Mesendoderm (in vitro differentiated cells): ENCODE measurements at regions not wholly inside any gene's neighbourhood (a gene's known extent, or its start where the extent isn't known, plus 50 kb on each side); places are given as distances from the start of the nearest gene placed in this dataset.

Source experiments
- DNase-seq: peaks from one replicate; pipeline ENCODE4 v3.0.0; 2013
- H2AK5ac ChIP-seq: 2 replicates; pipeline ENCODE4 v1.6.1; 2013; ENCODE audit warnings: low read length, inconsistent platforms
- H2BK120ac ChIP-seq: 2 replicates; pipeline ENCODE4 v1.6.1; 2013; ENCODE audit warnings: low read depth, mild to moderate bottlenecking, low read length, moderate library complexity, mixed read lengths
- H2BK15ac ChIP-seq: replicated peaks from 2 replicates; pipeline ENCODE4 v1.6.1; 2013; ENCODE audit warnings: low read depth, mild to moderate bottlenecking, moderate library complexity
- H2BK5ac ChIP-seq: 2 replicates; pipeline ENCODE4 v1.6.1; 2013; ENCODE audit warnings: low read length, inconsistent platforms
- H3K18ac ChIP-seq: 2 replicates; pipeline ENCODE4 v1.6.1; 2013; ENCODE audit warnings: mild to moderate bottlenecking, low read length, mixed read lengths
- H3K23ac ChIP-seq: one replicate; pipeline ENCODE4 v1.6.1; 2013; ENCODE audit warnings: low read length
- H3K27ac ChIP-seq: 2 replicates; pipeline ENCODE4 v1.5.1; 2013; ENCODE audit warnings: low read depth, mild to moderate bottlenecking, inconsistent platforms, low read length, moderate library complexity
- H3K27me3 ChIP-seq: 2 replicates; pipeline ENCODE4 v1.6.1; 2013; ENCODE audit warnings: low read length, control low read depth, mild to moderate bottlenecking, inconsistent platforms; ENCODE audit not compliant: insufficient read depth, poor library complexity
- H3K36me3 ChIP-seq: 2 replicates; pipeline ENCODE4 v1.6.1; 2013; ENCODE audit warnings: low read length, inconsistent platforms; ENCODE audit not compliant: control insufficient read depth, insufficient read depth
- H3K4ac ChIP-seq: one replicate; pipeline ENCODE4 v1.6.1; 2013; ENCODE audit warnings: low read depth, mild to moderate bottlenecking, low read length, moderate library complexity
- H3K4me1 ChIP-seq: 2 replicates; pipeline ENCODE4 v1.6.1; 2013; ENCODE audit warnings: low read depth, low read length, inconsistent platforms; ENCODE audit not compliant: control insufficient read depth
- H3K4me2 ChIP-seq: 2 replicates; pipeline ENCODE4 v1.6.1; 2013; ENCODE audit warnings: low read length
- H3K4me3 ChIP-seq: 2 replicates; pipeline ENCODE4 v1.5.1; 2013; ENCODE audit warnings: mild to moderate bottlenecking, low read length
- H3K56ac ChIP-seq: one replicate; pipeline ENCODE4 v1.6.1; 2013; ENCODE audit warnings: low read length
- H3K79me1 ChIP-seq: 2 replicates; pipeline ENCODE4 v1.6.1; 2013; ENCODE audit warnings: low read length, inconsistent platforms
- H3K79me2 ChIP-seq: 2 replicates; pipeline ENCODE4 v1.6.1; 2013; ENCODE audit warnings: mild to moderate bottlenecking, low read length; ENCODE audit not compliant: control insufficient read depth, insufficient read depth
- H3K9ac ChIP-seq: 2 replicates; pipeline ENCODE4 v1.6.1; 2013; ENCODE audit warnings: low read length, inconsistent platforms
- H4K5ac ChIP-seq: one replicate; pipeline ENCODE4 v1.6.1; 2013; ENCODE audit warnings: low read length
- H4K8ac ChIP-seq: one replicate; pipeline ENCODE4 v1.6.1; 2013; ENCODE audit warnings: low read depth, mild to moderate bottlenecking, control low read depth, low read length, moderate library complexity
- WGBS: extraction: QIAGEN DNeasy Blood & Tissue Kit; methylation state at CpG from one replicate; pipeline ENCODE4 v1.1.7; 2013; ENCODE audit warnings: low lambda C conversion rate, missing lambda C conversion rate; ENCODE audit not compliant: insufficient coverage; ENCODE audit errors: extremely low coverage; 5-methylcytosine and 5-hydroxymethylcytosine counted together

DNA sequence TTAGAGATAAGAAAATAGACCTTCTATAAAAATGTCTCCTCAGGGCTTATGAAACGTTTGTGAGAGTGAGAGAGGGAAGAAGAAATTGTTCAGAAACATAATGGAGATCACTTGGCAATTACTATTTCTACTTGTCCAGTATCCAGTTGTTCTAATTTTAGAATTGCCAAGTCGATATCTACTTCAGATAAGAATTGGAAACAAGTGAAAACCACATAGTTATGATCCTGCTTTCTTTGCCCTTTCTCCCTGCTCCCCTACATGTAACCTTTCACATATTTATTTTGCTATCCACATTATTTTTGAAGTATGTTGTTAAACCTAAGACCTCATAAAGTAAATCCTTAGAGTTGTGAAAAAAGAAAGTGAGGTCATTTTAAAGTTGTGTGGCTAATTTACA, 1154.7 kb upstream of the ADGRL2 start:
- Histone ChIP-seq H2BK120ac (no peak overlapping the region), H3K79me2 (no peaks in the 10 kb centered on the region), H3K18ac (no peak overlapping the region), H3K23ac (no peak overlapping the region), H3K9ac (no peak overlapping the region), H3K36me3 (no peaks in the 10 kb centered on the region), H3K4ac (no peak overlapping the region), H2AK5ac (no peak overlapping the region), H4K5ac (no peak overlapping the region), H3K79me1 (no peaks in the 10 kb centered on the region), H3K27me3 (no peaks in the 10 kb centered on the region), H3K4me3 (no peak overlapping the region), H3K4me1 (no peaks in the 10 kb centered on the region), H4K8ac (no peak overlapping the region), H2BK15ac (no peak overlapping the region), H3K27ac (no peak overlapping the region), H2BK5ac (no peak overlapping the region), H3K56ac (no peak overlapping the region), H3K4me2 (no peak overlapping the region)
- no CpG with 5 or more reads among the region's 2 CpGs for WGBS
- no peak for DNase-seq

DNA sequence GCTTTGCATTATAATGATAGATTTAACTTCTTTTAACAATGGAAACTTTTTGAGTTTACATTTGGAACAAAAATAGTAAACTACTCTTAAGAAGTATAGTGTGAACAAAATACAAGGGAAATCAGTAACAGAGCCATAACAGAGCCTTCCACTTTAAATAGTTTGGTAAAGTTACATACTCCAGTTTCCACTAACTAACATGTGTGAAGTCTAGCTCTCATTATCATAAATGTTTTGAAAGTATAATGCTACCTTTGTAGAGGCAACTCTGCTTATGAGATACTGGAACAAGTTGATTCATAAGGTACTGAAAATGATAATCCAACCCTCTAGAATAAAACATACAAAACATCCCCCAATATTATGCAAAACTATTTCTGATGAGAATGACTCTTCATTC, 1155.1 kb upstream of the ADGRL2 start:
- H3K27ac ChIP-seq = no peak overlapping the region
- H2BK5ac ChIP-seq = no peak overlapping the region
- H3K4me1 ChIP-seq = no peaks in the 10 kb centered on the region
- H2AK5ac ChIP-seq = no peak overlapping the region
- H4K5ac ChIP-seq = no peak overlapping the region
- no peaks in the 10 kb centered on the region for H3K27me3 ChIP-seq
- H3K4me3 ChIP-seq = no peak overlapping the region
- no peak overlapping the region for H3K23ac ChIP-seq
- no peaks in the 10 kb centered on the region for H3K79me1 ChIP-seq
- H4K8ac ChIP-seq = no peak overlapping the region
- H3K4me2 ChIP-seq = no peak overlapping the region
- H3K18ac ChIP-seq = no peak overlapping the region
- H2BK15ac ChIP-seq = no peak overlapping the region
- no peak overlapping the region for H3K4ac ChIP-seq
- no peaks in the 10 kb centered on the region for H3K79me2 ChIP-seq
- H3K56ac ChIP-seq = no peak overlapping the region
- no peaks in the 10 kb centered on the region for H3K36me3 ChIP-seq
- no peak overlapping the region for H3K9ac ChIP-seq
- DNase-seq = no peak
- H2BK120ac ChIP-seq = no peak overlapping the region

DNA sequence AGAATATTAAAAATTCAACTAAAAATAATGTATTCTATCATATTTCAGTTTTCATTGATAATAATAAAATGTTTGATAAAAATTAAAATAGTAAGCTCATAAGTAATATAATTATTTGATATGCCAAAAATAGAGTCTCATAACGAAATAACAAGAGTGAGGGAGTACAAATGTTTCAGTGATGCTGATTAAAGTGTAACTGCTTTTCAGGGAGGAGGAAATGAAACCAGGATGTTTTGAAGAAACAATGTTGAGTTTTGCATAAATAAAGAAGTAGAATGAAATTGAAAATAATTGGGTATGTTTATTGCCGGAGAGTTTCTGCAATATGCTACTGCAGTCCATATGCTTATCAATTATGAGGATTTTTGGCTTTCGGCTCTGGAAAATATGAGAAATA, 1159.8 kb upstream of the ADGRL2 start:
- Histone ChIP-seq H3K4me1 (no peaks in the 10 kb centered on the region), H3K56ac (no peak overlapping the region), H3K36me3 (no peaks in the 10 kb centered on the region), H3K27me3 (no peaks in the 10 kb centered on the region), H4K5ac (no peak overlapping the region), H3K23ac (no peak overlapping the region), H3K4ac (no peak overlapping the region), H3K9ac (no peak overlapping the region), H3K79me2 (no peaks in the 10 kb centered on the region), H3K79me1 (no peaks in the 10 kb centered on the region), H2BK120ac (no peak overlapping the region), H4K8ac (no peak overlapping the region), H3K27ac (no peak overlapping the region), H2BK5ac (no peak overlapping the region), H3K18ac (no peak overlapping the region), H3K4me2 (no peak overlapping the region), H2AK5ac (no peak overlapping the region), H3K4me3 (no peak overlapping the region), H2BK15ac (no peak overlapping the region)
- no peak for DNase-seq
- whole genome bisulfite sequencing = 100% methylated on average over 2 of the region's 3 CpGs

DNA sequence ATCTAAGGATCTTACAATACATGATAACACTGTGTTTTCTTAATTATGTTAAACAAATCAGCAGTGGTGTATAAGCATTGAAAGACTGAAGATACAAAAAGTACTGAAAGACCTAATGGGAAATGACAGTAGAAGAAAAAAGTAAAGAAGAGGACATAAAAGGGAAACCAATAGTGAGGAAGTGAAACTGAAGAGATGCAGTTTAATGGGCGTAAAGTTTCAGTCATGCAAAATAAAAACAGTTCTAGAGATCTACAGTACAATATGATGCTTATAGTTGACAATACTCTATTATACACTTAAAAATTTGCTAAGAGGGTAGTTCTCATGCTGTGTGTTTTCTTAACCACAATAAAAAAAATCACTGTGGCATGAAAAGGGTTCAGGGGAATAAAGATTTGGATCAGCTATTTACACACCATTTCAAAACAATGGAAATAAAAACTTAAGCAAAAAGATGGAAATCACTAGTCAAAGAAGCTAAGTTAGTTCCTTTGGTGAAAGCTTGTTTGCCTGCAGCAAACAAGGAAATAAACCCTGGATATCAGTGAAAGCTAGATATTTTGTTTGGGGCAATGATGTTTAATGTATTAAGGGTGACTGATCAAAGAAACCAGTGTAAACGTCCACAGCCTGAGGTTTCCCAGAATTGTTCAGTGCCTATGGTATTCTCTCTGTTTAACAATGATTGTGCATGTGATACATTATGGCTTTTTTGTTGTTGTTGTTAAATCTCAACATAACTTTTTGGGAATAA, 1160.8 kb upstream of the ADGRL2 start:
- Histone ChIP-seq H3K4ac (no peak overlapping the region), H3K79me2 (no peaks in the 10 kb centered on the region), H3K56ac (no peak overlapping the region), H3K23ac (no peak overlapping the region), H4K5ac (no peak overlapping the region), H2BK5ac (no peak overlapping the region), H3K79me1 (no peaks in the 10 kb centered on the region), H2BK120ac (no peak overlapping the region), H3K18ac (no peak overlapping the region), H3K27me3 (no peaks in the 10 kb centered on the region), H3K9ac (no peak overlapping the region), H3K4me2 (no peak overlapping the region), H4K8ac (no peak overlapping the region), H3K36me3 (no peaks in the 10 kb centered on the region), H3K27ac (no peak overlapping the region), H3K4me3 (no peak overlapping the region), H2AK5ac (no peak overlapping the region), H2BK15ac (no peak overlapping the region), H3K4me1 (no peaks in the 10 kb centered on the region)
- no peak for DNase-seq
- no CpG with 5 or more reads among the region's 2 CpGs for WGBS

DNA sequence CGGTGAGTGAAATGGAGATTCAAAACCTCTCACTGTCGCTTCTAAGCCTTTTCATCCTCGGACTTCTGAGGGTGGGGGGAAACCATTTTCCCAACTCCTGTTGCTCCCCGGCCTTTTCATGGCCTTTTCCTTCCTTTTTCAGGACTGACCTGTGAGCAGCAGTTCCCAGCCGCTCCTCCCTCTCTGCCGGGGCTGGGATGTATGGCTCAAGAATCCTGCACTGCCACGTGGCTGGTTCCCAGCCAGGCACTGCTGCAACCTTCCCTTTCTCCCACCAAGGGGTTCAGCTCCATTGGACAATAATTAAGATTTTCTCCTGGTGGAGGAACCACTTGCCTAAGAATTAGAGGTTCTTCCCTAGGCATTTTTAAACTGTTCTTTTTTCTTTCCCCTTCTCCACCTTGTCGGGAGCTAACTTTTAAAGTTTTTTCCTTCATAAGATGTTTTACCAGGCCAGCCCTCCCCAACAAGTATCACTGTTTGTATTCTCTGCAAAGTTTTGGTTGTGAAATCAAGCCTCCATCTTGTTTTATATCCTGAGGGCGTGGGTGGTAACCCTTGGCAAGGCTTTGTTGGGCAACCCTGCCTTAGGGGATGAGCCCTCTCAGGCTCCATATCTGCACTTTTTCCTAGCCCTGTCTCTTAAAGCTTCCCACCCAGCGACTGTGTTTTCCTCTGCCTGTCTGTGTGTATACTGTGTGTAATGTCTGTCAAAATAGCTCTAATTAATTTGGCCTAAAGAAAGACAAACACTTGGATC, 1166.6 kb upstream of the ADGRL2 start:
- Histone ChIP-seq H4K5ac (no peak overlapping the region), H3K27ac (no peak overlapping the region), H3K56ac (no peak overlapping the region), H3K27me3 (no peaks in the 10 kb centered on the region), H3K4ac (no peak overlapping the region), H4K8ac (no peak overlapping the region), H2BK120ac (no peak overlapping the region), H3K36me3 (no peaks in the 10 kb centered on the region), H2AK5ac (no peak overlapping the region), H2BK15ac (no peak overlapping the region), H2BK5ac (no peak overlapping the region), H3K4me2 (no peak overlapping the region), H3K4me1 (no peaks in the 10 kb centered on the region), H3K23ac (no peak overlapping the region), H3K9ac (no peak overlapping the region), H3K18ac (no peak overlapping the region), H3K79me1 (no peaks in the 10 kb centered on the region), H3K4me3 (no peak overlapping the region), H3K79me2 (no peaks in the 10 kb centered on the region)
- DNase-seq = no peak
- WGBS = no CpG with 5 or more reads among the region's 10 CpGs
